ENCODE measurements at regions not wholly inside any gene's neighbourhood (a gene's known extent, or its start where the extent isn't known, plus 50 kb on each side); places are given as distances from the start of the nearest gene placed in this dataset.

DNA sequence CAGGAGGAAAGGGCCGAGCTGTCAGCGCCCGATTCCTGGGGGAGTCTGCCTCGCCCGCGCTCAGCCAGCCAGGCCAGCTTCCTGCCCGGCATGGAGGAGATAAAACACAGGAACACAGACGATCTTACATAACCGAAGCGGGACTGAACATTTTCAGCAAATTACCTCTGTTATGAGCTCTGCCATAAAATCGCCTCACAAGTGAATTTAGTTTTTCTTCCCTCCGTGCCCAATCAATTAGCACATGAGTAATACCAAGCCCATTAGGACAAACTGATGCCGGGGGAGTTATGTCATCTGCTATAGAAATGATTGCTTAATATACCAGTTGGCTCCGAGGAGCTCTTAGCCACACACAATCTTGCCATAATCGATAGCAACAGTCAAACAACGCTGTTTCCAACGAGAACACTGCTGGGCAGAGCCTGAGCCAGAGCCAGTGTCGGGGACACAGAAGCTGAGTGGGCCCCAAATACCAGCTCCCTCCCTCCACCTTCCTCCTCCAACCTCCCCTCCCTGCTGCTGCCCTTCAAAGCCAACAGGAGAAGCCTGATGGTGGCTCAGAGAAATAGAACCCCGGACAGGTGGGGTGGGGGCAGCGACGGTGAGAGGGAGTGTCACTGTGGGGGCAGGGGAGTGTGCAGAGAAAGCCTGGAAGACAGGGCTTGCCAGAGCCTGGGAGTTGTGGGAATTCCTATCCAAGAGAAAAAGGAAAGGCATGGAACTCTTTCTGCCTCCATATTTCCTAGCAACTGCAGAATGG is 279.4 kb upstream of the TLE3 start:
- TF ChIP-seq, protein P1, sequence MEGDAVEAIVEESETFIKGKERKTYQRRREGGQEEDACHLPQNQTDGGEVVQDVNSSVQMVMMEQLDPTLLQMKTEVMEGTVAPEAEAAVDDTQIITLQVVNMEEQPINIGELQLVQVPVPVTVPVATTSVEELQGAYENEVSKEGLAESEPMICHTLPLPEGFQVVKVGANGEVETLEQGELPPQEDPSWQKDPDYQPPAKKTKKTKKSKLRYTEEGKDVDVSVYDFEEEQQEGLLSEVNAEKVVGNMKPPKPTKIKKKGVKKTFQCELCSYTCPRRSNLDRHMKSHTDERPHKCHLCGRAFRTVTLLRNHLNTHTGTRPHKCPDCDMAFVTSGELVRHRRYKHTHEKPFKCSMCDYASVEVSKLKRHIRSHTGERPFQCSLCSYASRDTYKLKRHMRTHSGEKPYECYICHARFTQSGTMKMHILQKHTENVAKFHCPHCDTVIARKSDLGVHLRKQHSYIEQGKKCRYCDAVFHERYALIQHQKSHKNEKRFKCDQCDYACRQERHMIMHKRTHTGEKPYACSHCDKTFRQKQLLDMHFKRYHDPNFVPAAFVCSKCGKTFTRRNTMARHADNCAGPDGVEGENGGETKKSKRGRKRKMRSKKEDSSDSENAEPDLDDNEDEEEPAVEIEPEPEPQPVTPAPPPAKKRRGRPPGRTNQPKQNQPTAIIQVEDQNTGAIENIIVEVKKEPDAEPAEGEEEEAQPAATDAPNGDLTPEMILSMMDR (IDR thresholded peaks at IDR 0.05): no peak
- TF ChIP-seq POLR2A (IDR thresholded peaks at IDR 0.05) (no peak), EP300 (IDR thresholded peaks at IDR 0.05) (no peak), POLR2AphosphoS5 (IDR thresholded peaks at IDR 0.05) (peak in 1 of 3 donors; percentile 47)

Measured in stomach (tissue), 4 donors.